ENCODE measurements at regions not wholly inside any gene's neighbourhood (a gene's known extent, or its start where the extent isn't known, plus 50 kb on each side); places are given as distances from the start of the nearest gene placed in this dataset.
"Not testable (repeated sequence)": the region's sequence is repeated elsewhere in the genome, so short reads cannot be mapped to it uniquely, and the experiment has no call there.

DNA sequence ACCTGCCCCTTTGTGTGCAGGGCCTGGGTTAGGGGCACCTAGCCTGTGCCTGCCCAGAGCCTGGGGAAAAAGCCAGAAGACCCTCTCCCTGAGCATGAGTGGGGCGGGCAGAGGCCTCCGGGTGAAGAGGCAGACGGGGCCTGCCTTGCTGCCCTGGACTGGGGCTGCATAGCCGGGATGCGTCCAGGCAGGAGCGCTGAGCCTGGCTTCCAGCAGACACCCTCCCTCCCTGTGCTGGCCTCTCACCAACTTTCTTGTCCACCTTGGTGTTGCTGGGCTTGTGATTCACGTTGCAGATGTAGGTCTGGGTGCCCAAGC, 216.1 kb downstream of the TMEM121 start:
- TF ChIP-seq, protein P1, sequence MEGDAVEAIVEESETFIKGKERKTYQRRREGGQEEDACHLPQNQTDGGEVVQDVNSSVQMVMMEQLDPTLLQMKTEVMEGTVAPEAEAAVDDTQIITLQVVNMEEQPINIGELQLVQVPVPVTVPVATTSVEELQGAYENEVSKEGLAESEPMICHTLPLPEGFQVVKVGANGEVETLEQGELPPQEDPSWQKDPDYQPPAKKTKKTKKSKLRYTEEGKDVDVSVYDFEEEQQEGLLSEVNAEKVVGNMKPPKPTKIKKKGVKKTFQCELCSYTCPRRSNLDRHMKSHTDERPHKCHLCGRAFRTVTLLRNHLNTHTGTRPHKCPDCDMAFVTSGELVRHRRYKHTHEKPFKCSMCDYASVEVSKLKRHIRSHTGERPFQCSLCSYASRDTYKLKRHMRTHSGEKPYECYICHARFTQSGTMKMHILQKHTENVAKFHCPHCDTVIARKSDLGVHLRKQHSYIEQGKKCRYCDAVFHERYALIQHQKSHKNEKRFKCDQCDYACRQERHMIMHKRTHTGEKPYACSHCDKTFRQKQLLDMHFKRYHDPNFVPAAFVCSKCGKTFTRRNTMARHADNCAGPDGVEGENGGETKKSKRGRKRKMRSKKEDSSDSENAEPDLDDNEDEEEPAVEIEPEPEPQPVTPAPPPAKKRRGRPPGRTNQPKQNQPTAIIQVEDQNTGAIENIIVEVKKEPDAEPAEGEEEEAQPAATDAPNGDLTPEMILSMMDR (IDR thresholded peaks at IDR 0.05; ENCODE audit: extremely low read depth, missing control alignments), result no peak
- no peak for DNase-seq (ENCODE audit: low spot score)

DNA sequence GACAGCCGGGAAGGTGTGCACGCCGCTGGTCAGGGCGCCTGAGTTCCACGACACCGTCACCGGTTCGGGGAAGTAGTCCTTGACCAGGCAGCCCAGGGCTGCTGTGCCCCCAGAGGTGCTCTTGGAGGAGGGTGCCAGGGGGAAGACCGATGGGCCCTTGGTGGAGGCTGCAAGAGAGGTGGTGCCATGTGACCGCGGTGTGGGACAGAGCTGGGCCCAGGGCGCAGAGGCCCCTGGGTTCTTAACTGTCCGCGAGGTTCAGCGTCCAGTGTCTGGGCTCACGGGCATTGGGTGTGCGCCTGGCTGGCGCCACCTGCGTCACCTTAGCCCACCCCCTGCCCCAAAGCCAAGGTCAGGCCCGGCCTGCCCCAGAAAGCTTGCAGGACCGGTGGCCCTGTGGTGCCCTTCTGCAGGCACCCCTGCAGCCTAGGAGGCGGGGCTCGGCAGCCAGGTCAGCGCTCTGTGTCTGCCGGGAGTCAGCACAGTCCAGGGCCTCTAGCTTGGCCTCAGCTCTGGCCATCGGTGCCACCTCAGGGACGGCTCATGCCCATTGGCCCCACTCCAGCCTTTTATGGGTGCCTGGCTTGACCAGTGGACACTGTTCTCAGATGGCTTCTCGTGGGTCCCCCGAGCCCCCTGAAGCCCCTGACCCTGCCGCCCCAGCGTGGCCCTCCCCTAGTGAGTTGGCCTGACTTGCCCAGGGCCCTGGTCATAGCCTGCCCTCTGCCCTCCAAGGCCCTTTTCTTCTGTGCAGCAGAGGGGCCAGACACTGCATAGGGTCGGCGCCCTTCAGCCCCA, 216.7 kb downstream of the TMEM121 start:
- DNase-seq (ENCODE audit: low spot score), result not testable (repeated sequence)

DNA sequence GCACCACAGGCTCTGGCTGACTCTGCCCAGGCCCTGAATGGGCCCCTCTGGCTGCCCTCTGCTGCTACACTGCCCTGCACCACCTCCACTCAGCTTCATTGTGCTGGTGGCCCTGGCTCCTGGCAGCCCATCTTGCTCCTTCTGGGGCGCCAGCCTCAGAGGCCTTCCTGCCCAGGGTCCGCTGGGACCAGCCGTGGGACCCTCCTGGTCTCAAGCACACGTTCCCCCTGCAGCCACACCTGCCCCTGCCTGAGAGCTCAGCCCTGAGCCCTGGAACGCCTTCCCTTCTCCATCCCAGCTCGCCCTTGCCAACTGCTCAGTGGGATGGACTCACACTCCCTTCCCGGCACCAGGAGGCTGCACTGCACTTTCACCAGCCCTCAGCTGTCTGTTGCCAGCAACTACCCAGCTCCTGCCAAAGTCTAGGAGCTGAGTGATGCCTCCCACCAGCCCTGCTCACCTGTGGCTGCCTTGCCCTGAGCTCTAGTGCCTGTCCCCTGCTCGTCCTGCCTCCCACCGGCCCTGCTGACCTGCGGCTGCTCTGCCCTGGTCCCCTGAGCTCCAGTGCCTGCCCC, 217.9 kb downstream of the TMEM121 start:
- DNase-seq (ENCODE audit: low spot score), result not testable (repeated sequence)

- TF ChIP-seq, protein P1 (IDR thresholded peaks at IDR 0.05; ENCODE audit: extremely low read depth, missing control alignments), result no peak
- DNase-seq (ENCODE audit: low spot score), result no peak
Measured at GRCh38 chr14:105745433-105746123, 219.2 kb downstream of the TMEM121 start.

DNA sequence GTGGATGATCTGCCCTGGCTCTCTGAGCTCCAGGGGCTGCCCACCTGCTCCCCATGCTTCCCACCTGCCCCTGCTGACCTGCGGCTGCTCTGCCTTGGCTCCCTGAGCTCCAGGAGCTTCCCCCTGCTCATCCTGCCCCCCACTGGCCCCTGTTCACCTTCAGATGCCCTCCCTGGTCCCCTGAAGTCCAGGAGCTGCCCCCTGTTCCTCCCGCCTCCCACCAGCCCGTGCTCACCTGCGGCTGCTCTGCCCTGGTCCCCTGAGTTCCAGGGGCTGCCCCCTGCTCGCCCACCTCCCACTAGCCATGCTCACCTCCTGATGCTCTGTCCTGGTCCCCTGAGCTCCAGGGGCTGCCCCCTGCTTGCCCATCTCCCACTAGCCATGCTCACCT, 219.7 kb downstream of the TMEM121 start:
- TF ChIP-seq, protein P1 (IDR thresholded peaks at IDR 0.05; ENCODE audit: extremely low read depth, missing control alignments), result no peak
- no peak for DNase-seq (ENCODE audit: low spot score)

DNA sequence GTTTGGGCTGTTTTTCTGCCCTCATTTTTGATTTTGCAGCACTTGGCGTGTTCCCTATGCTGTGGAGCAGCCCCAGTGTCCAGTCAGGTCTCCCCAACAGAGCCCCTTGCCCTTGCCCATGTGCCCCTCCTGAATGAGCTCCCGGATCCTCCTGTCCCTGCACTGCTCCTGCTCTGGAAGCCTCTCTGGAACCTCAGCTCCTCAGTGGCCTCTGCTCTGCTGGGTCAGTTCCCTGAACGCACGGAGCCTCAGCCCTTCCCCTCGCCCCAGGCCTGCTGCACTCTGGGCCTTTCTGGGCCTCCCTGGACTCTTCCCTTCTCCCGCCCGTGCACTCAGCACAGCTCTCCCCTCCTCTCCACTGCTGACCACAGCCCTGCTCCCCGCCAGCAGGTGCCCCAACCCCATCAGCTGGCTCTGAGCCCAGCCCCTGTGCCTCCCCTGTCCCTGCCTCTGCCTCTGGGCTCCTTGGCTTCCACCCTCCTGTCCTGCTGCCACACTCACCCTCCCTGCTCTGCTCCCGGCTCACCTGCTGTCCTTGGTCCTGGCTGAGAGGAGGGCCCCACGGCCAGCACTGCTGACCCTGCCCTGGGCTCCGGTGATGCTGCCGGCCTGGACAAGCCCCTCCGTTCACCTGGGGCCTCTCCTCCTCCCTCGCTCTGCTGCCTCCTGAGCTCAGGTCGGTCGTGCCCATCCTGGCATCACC, 220.6 kb downstream of the TMEM121 start:
- DNase-seq (ENCODE audit: low spot score), result not testable (repeated sequence)

DNA sequence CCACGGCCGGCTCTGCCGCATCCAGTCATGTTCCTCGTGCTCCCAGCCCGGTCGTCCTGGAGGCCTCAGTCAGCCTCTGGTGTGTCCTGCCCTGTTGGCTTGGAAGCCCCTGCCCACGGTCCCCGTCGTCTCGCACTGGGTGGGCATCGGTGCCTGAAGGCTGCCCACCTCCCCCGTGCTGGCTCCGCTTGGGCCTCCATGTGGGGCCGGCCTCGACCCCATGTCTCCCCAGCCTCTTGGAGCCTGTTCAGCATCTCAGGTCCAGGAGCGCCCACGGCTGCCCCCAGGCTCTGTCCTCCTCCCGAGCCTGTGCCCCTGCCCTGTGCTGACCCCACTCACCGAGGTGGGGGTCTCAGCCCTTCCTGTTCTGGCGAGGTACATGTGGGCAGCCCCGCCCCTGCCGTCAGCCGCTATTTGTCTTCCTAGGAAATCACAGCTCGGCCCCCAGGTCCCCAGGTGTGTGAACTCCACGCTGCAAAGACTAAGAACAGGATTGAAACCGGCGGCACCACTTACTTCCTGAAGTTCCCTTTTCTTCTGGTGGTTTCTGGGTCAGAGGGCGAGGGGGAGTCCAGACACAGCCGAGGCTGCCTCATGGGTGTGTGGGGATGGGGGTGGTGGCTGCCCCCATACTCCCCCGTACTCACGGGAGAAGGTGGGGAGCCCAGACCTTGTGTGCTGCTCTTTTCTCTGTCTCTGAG, 221.3 kb downstream of the TMEM121 start:
- not testable (repeated sequence) for DNase-seq (ENCODE audit: low spot score)

DNA sequence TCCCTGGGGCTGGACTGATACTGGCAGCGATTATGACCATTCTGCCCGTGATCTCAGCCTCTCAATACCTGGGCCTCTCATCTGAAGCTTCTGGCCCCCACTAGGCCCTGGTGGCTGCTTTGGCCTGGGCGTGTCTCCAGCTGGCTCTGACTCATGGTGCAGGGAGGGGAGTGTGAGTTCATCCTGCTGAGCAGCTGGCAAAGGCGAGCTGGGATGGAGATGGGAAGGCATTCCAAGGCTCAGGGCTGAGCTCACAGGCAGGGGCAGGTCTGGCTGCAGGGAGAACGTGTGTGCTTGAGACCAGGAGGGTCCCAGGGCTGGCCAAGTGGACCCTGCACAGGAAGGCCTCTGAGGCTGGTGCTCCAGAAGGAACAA, 221.8 kb downstream of the TMEM121 start:
- no peak for DNase-seq (ENCODE audit: low spot score)
- TF ChIP-seq, protein P1 (IDR thresholded peaks at IDR 0.05; ENCODE audit: extremely low read depth, missing control alignments), result no peak

- not testable (repeated sequence) for DNase-seq (ENCODE audit: low spot score)
Measured at GRCh38 chr14:105748710-105749109, 222.3 kb downstream of the TMEM121 start.

DNA sequence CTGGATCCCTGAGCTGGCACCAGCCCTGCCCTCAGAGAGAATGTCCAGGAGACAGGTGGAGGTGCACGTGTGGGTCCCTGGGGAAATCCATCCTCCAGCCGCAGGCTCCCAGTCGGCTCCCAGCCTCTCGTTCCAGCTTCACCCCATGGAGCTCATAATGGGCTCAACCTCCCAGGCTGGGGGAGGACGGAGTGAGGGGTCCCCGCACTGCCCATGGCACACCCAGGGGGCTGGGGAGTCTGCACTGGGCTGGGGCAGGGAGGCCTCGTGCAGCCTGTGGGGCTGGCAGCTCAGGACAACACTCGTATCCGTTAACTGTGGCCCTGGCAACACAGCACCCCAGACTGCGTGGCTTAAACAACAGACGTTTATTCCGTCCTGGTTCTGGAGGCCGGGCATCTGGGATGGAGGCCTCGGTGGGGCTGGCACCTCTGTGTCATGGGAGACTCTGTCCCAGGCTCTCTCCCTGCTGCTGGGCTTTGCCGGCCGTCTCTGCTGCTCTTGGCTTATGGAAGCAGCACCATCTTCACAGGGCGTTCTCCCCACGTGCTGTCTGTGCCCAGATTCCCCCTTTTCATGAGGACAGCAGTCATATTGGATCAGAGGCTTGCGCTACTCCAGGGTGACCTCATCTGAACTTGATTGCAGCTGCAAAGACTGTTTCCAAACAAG, 223.6 kb downstream of the TMEM121 start:
- DNase-seq (ENCODE audit: low spot score), result not testable (repeated sequence)

DNA sequence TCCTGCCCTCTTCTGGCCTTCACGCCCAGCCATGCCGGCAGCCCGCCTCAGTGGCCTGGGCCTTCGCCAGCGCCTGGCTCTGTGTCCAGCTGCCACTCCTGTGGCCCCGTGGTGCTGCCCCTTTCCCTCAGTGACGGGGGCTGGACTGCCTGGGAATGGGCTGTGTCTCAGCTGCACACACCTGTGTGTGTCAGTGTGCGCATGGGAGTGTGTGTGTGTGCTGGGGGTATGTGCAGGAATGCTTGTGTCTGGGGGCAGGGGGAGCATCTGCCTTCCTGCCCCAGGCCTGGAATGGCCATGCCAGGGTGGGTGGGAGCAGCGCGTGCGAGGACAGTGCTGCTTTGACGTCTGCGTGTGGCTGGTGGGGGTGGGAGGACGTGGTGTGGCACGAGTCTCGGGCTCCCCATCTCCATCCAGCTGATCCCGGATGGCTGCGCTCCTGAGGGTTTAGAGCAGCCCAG, 224.9 kb downstream of the TMEM121 start:
- not testable (repeated sequence) for DNase-seq (ENCODE audit: low spot score)

DNA sequence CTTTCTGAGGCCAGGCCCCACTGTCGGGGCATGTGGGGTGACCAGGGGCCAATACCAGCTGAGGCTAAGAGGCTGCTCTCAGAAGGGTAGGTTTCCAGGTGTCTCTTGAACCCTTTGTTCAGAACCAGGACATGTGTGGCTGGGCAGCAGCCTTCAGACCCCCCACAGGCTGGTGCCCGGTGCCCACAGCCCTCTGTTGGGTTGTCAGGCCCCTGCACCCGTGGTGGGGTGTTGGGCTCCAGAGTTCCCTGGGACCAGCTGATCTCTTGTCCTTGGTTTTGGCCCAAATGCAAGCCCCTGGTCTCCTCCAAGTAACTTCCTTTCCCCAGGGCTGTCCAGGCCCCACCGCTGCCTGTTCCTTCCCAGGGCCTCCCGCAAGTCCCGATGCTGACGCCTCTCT, 226.0 kb downstream of the TMEM121 start:
- not testable (repeated sequence) for DNase-seq (ENCODE audit: low spot score)

Data from GM20000 (cell line).